ENCODE measurements at regions not wholly inside any gene's neighbourhood (a gene's known extent, or its start where the extent isn't known, plus 50 kb on each side); places are given as distances from the start of the nearest gene placed in this dataset.

GRCh38 chr4:52234561-52235440 lies 183.7 kb downstream of the SPATA18 start:
- ChIA-PET POLR2A (no interaction called here), CTCF (interaction anchor here (1.5 to 1.6 kb wide), 2 partner anchors 141 to 1999 kb away, joined by 4 read pairs; no protein-coding TSS in a partner anchor)
- Histone ChIP-seq H3K9ac (replicated peaks; ENCODE audit: extremely low read depth, insufficient read depth, low read length) (no peak overlapping the region), H3K27me3 (ENCODE audit: control insufficient read depth in 2 of 2, insufficient read depth in 2 of 2, low read length in 2 of 2) (no peaks in the 10 kb centered on the region), H3K4me3 (replicated peaks in 1 of 3; ENCODE audit: insufficient read depth in 1 of 3, low read depth in 1 of 3, low read length in 3 of 3) (no peak overlapping the region), H4K20me1 (replicated peaks; ENCODE audit: control insufficient read depth, extremely low read depth, insufficient read depth, low read length) (no peaks in the 10 kb centered on the region), H3K4me2 (ENCODE audit: insufficient read depth, low read length) (no peak overlapping the region), H3K9me3 (replicated peaks; ENCODE audit: control insufficient read depth, insufficient read depth, low read length) (no peaks in the 10 kb centered on the region), H3K79me2 (ENCODE audit: control insufficient read depth, insufficient read depth, low read length) (no peaks in the 10 kb centered on the region), H3K36me3 (ENCODE audit: control insufficient read depth in 2 of 2, extremely low read depth in 1 of 2, insufficient read depth in 2 of 2, low read length in 2 of 2) (no peaks in the 10 kb centered on the region), H3K9me1 (replicated peaks; ENCODE audit: control insufficient read depth, extremely low read depth, insufficient read depth, low read length) (no peaks in the 10 kb centered on the region), H3K27ac (ENCODE audit: insufficient read depth, low read depth, low read length) (no peak overlapping the region), H3K4me1 (ENCODE audit: control insufficient read depth, extremely low read depth, insufficient read depth, low read length) (no peaks in the 10 kb centered on the region), H2AFZ (ENCODE audit: low read depth, low read length) (no peak overlapping the region)
- FAIRE-seq (no peak), DNase-seq (ENCODE audit: low read depth, low spot score) (peak; percentile 25)
- no TSS peak for BruUV-seq (replicated peaks)
- intact Hi-C loops (cut with micrococcal nuclease) (loop anchor here (2.0 kb wide), 1 partner anchor 748 kb away; no protein-coding TSS in a partner anchor), dilution Hi-C loops (cut with MboI; ENCODE audit: extremely low pct_ligation_motif_present, low sequenced_read_pairs) (no loop called here)
- TF ChIP-seq POLR2A (IDR thresholded peaks at IDR 0.05; ENCODE audit: low read depth, low read length), result no peak
- TF ChIP-seq JUN (IDR thresholded peaks at IDR 0.05; ENCODE audit: borderline replicate concordance, insufficient read depth, insufficient read length, low read depth), result no peak
- no peak for TF ChIP-seq EZH2 (IDR thresholded peaks at IDR 0.05; ENCODE audit: borderline replicate concordance, low read depth, low read length, severe bottlenecking)
- TF ChIP-seq, protein P1, sequence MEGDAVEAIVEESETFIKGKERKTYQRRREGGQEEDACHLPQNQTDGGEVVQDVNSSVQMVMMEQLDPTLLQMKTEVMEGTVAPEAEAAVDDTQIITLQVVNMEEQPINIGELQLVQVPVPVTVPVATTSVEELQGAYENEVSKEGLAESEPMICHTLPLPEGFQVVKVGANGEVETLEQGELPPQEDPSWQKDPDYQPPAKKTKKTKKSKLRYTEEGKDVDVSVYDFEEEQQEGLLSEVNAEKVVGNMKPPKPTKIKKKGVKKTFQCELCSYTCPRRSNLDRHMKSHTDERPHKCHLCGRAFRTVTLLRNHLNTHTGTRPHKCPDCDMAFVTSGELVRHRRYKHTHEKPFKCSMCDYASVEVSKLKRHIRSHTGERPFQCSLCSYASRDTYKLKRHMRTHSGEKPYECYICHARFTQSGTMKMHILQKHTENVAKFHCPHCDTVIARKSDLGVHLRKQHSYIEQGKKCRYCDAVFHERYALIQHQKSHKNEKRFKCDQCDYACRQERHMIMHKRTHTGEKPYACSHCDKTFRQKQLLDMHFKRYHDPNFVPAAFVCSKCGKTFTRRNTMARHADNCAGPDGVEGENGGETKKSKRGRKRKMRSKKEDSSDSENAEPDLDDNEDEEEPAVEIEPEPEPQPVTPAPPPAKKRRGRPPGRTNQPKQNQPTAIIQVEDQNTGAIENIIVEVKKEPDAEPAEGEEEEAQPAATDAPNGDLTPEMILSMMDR (IDR thresholded peaks at IDR 0.05; ENCODE audit: extremely low read depth in 1 of 2, insufficient read depth in 1 of 2, low read depth in 1 of 2, low read length in 2 of 2), result no peak
- TF ChIP-seq GATA2 (IDR thresholded peaks at IDR 0.05; ENCODE audit: insufficient read depth, insufficient read length, low read depth, low read length), result no peak
- no peak for TF ChIP-seq POLR2AphosphoS5 (IDR thresholded peaks at IDR 0.05; ENCODE audit: insufficient read depth, low read depth, low read length)
- TF ChIP-seq, protein P2, sequence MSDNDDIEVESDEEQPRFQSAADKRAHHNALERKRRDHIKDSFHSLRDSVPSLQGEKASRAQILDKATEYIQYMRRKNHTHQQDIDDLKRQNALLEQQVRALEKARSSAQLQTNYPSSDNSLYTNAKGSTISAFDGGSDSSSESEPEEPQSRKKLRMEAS (IDR thresholded peaks at IDR 0.05; ENCODE audit: insufficient read depth, insufficient read length), result no peak
- TF ChIP-seq FOS (IDR thresholded peaks at IDR 0.05; ENCODE audit: borderline replicate concordance, insufficient read depth, low read length), result no peak
- TF ChIP-seq MYC (IDR thresholded peaks at IDR 0.05; ENCODE audit: low read depth, low read length), result no peak
